Osteoblast (primary cell): ENCODE measurements at regions not wholly inside any gene's neighbourhood (a gene's known extent, or its start where the extent isn't known, plus 50 kb on each side); places are given as distances from the start of the nearest gene placed in this dataset.

ENCODE experiments used
- DNase-seq: peaks from one replicate; pipeline ENCODE4 v3.0.0; 2011; ENCODE audit warnings: low spot score, mixed read lengths; ENCODE audit not compliant: insufficient read length; ENCODE audit errors: missing footprints
- H2AFZ ChIP-seq: 2 replicates; pipeline ENCODE4 v1.6.0; 2011; ENCODE audit warnings: mild to moderate bottlenecking, low read length
- H3K27ac ChIP-seq: 2 replicates; pipeline ENCODE4 v1.5.1; 2011; ENCODE audit warnings: mild to moderate bottlenecking, low read depth, low read length, moderate library complexity
- H3K27me3 ChIP-seq: 2 replicates; pipeline ENCODE4 v1.6.0; 2012; ENCODE audit warnings: mild to moderate bottlenecking, control low read depth, inconsistent platforms, low read length, moderate library complexity; ENCODE audit not compliant: insufficient read depth
- H3K36me3 ChIP-seq: 2 replicates; pipeline ENCODE4 v1.5.1; 2011; ENCODE audit warnings: mild to moderate bottlenecking, low read length, control low read depth, moderate library complexity; ENCODE audit not compliant: insufficient read depth
- H3K4me1 ChIP-seq: 2 replicates; pipeline ENCODE4 v1.5.1; 2011; ENCODE audit warnings: mild to moderate bottlenecking, low read length, control low read depth, moderate library complexity; ENCODE audit not compliant: insufficient read depth
- H3K4me2 ChIP-seq: 2 replicates; pipeline ENCODE4 v1.6.0; 2011; ENCODE audit warnings: mild to moderate bottlenecking, low read length; ENCODE audit not compliant: insufficient read depth
- H3K4me3 ChIP-seq: fragments of 200-600 bp; sonication (generic); 3 replicates; pipeline ENCODE4 v1.5.1; 2012; ENCODE audit warnings: mild to moderate bottlenecking, low read length, inconsistent platforms; ENCODE audit not compliant: insufficient read depth
- H3K79me2 ChIP-seq: 2 replicates; pipeline ENCODE4 v1.6.0; 2012; ENCODE audit warnings: mild to moderate bottlenecking, low read length, control low read depth, inconsistent platforms; ENCODE audit not compliant: insufficient read depth
- H3K9me3 ChIP-seq: 2 replicates; pipeline ENCODE4 v1.5.1; 2011; ENCODE audit warnings: low read depth, low read length, control low read depth
- H4K20me1 ChIP-seq: 2 replicates; pipeline ENCODE4 v1.6.0; 2012; ENCODE audit warnings: mild to moderate bottlenecking, low read length, control low read depth; ENCODE audit not compliant: insufficient read depth
- CTCF ChIP-seq: IDR thresholded peaks from 2 replicates; pipeline ENCODE4 v1.5.1; 2011; ENCODE audit warnings: mild to moderate bottlenecking, low read depth, low read length, moderate library complexity; ENCODE audit errors: extremely low read depth

GRCh38 chrX:5780821-5781220 lies 447.8 kb downstream of the NLGN4X start:
- no peaks in the 10 kb centered on the region for H3K9me3 ChIP-seq
- H3K4me2 ChIP-seq, result no peak overlapping the region
- no peaks in the 10 kb centered on the region for H3K36me3 ChIP-seq
- H3K27me3 ChIP-seq, result no peaks in the 10 kb centered on the region
- H3K79me2 ChIP-seq, result no peaks in the 10 kb centered on the region
- no peak for DNase-seq
- no peak overlapping the region for H2AFZ ChIP-seq
- no peak overlapping the region for H3K27ac ChIP-seq
- H3K4me1 ChIP-seq, result no peaks in the 10 kb centered on the region
- TF ChIP-seq CTCF, result no peak
- H3K4me3 ChIP-seq, result no peak overlapping the region
- H4K20me1 ChIP-seq, result no peaks in the 10 kb centered on the region

- H3K4me2 ChIP-seq, result no peak overlapping the region
- H3K27me3 ChIP-seq, result no peaks in the 10 kb centered on the region
- H3K27ac ChIP-seq, result no peak overlapping the region
- no peaks in the 10 kb centered on the region for H3K4me1 ChIP-seq
- H4K20me1 ChIP-seq, result no peaks in the 10 kb centered on the region
- DNase-seq, result no peak
- H3K79me2 ChIP-seq, result no peaks in the 10 kb centered on the region
- H3K4me3 ChIP-seq, result no peak overlapping the region
- H3K9me3 ChIP-seq, result no peaks in the 10 kb centered on the region
- H2AFZ ChIP-seq, result no peak overlapping the region
- no peaks in the 10 kb centered on the region for H3K36me3 ChIP-seq
- TF ChIP-seq CTCF, result no peak
Observed at GRCh38 chrX:5775846-5776430, 452.7 kb downstream of the NLGN4X start.

GRCh38 chrX:5774446-5774845 lies 454.2 kb downstream of the NLGN4X start:
- DNase-seq, result no peak
- Histone ChIP-seq H4K20me1 (no peaks in the 10 kb centered on the region), H3K36me3 (no peaks in the 10 kb centered on the region), H3K4me1 (no peaks in the 10 kb centered on the region), H3K79me2 (no peaks in the 10 kb centered on the region), H3K9me3 (peaks cover 3% of the 10 kb centered on the region), H3K4me3 (no peak overlapping the region), H2AFZ (no peak overlapping the region), H3K27ac (no peak overlapping the region), H3K4me2 (no peak overlapping the region), H3K27me3 (no peaks in the 10 kb centered on the region)
- TF ChIP-seq CTCF, result no peak

GRCh38 chrX:5771441-5771840 lies 457.2 kb downstream of the NLGN4X start:
- H4K20me1 ChIP-seq, result no peaks in the 10 kb centered on the region
- H3K36me3 ChIP-seq, result no peaks in the 10 kb centered on the region
- no peak for DNase-seq
- H2AFZ ChIP-seq, result no peak overlapping the region
- H3K27me3 ChIP-seq, result no peaks in the 10 kb centered on the region
- no peak overlapping the region for H3K4me3 ChIP-seq
- H3K27ac ChIP-seq, result no peak overlapping the region
- H3K4me1 ChIP-seq, result no peaks in the 10 kb centered on the region
- no peaks in the 10 kb centered on the region for H3K79me2 ChIP-seq
- no peak for TF ChIP-seq CTCF
- H3K9me3 ChIP-seq, result peaks cover 6% of the 10 kb centered on the region
- no peak overlapping the region for H3K4me2 ChIP-seq
